Gastroesophageal sphincter (tissue), 3 donors: ENCODE measurements at regions not wholly inside any gene's neighbourhood (a gene's known extent, or its start where the extent isn't known, plus 50 kb on each side); places are given as distances from the start of the nearest gene placed in this dataset.

Experiments used
- EP300 ChIP-seq: sonication (generic); formaldehyde crosslinking; IDR thresholded peaks from one replicate; pipeline ENCODE4 v1.6.1; 2017; ENCODE audit warnings: antibody characterized with exemption, mild to moderate bottlenecking
- TF ChIP-seq, protein P1 (sequence below), 4 experiments: fragments of 200-600 bp in 2 of 4; fragments of 450-650 bp in 2 of 4; sonication (generic) in 1 of 4; IDR thresholded peaks; one replicate each; pipeline ENCODE4 v1.5.1; 2017 to 2019; ENCODE audit warnings: antibody characterized with exemption in 4 of 4, mild to moderate bottlenecking in 2 of 4, moderate library complexity in 2 of 4

DNA sequence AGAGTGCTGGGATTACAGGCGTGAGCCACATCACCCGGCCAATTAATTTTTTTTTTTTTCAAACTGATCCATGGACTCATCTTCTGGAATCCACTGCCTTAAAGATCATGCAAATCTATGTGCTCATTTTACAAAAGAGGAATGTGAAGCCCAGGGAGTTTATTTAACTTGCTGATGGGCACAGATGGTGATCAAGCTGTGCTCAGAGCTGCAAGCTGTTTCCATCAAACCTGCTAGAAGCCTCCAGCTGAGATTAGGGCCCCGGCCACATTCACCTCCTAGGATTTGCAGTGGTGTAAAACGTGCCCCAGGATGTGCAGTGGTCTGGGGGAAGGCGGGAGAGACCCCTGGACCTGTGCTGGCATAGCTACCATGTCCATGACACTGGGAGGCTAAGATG lies 56.1 kb upstream of the TUT7 start:
- TF ChIP-seq, protein P1, sequence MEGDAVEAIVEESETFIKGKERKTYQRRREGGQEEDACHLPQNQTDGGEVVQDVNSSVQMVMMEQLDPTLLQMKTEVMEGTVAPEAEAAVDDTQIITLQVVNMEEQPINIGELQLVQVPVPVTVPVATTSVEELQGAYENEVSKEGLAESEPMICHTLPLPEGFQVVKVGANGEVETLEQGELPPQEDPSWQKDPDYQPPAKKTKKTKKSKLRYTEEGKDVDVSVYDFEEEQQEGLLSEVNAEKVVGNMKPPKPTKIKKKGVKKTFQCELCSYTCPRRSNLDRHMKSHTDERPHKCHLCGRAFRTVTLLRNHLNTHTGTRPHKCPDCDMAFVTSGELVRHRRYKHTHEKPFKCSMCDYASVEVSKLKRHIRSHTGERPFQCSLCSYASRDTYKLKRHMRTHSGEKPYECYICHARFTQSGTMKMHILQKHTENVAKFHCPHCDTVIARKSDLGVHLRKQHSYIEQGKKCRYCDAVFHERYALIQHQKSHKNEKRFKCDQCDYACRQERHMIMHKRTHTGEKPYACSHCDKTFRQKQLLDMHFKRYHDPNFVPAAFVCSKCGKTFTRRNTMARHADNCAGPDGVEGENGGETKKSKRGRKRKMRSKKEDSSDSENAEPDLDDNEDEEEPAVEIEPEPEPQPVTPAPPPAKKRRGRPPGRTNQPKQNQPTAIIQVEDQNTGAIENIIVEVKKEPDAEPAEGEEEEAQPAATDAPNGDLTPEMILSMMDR (IDR thresholded peaks at IDR 0.05): no peak
- TF ChIP-seq EP300: no peak
